Endothelial cell of umbilical vein (primary cell): ENCODE measurements at regions not wholly inside any gene's neighbourhood (a gene's known extent, or its start where the extent isn't known, plus 50 kb on each side); places are given as distances from the start of the nearest gene placed in this dataset.

ENCODE experiments used
- BruUV-seq: library from RNA; stranded (reverse); fragments of 400-500 nt; replicated peaks from 2 replicates; lab custom pipeline; 2021; lab: Mats Ljungman, UMichigan
- CTCF ChIA-PET: fragments of 300-600, 350-600 bp; sonication (Branson Sonifier 250); formaldehyde crosslinking; loops from one replicate; lab custom pipeline; 2021; ENCODE audit warnings: antibody characterized with exemption, inconsistent platforms; lab: Charles Lee
- POLR2A ChIA-PET: fragments of 300-600, 350-600 bp; sonication (Branson Sonifier 250); formaldehyde crosslinking; loops from one replicate; lab custom pipeline; 2021; ENCODE audit warnings: antibody characterized with exemption, inconsistent platforms; lab: Charles Lee
- DNase-seq: peaks from one replicate; pipeline ENCODE4 v3.0.0-alpha.2; 2011; ENCODE audit warnings: low read depth, low spot score
- FAIRE-seq: peaks from 2 replicates; lab custom pipeline; 2011; peaks lifted over from hg19 to GRCh38; lab: Jason Lieb, UNC
- H2AFZ ChIP-seq: 2 replicates; pipeline ENCODE4 v1.6.0; 2012; ENCODE audit warnings: low read depth, low read length, control low read depth, inconsistent platforms
- H3K27ac ChIP-seq: 2 replicates; pipeline ENCODE4 v1.5.1; 2011; ENCODE audit warnings: low read depth, mild to moderate bottlenecking, control low read depth, low read length, moderate library complexity; ENCODE audit not compliant: insufficient read depth
- H3K27me3 ChIP-seq, 2 experiments: 2 replicates each; pipeline versions ENCODE4 v1.6.0 to v1.6.1; 2011; ENCODE audit warnings: low read length in 2 of 2, mixed read lengths in 1 of 2; ENCODE audit not compliant: control insufficient read depth in 2 of 2, insufficient read depth in 2 of 2
- H3K36me3 ChIP-seq, 2 experiments: 2 replicates in 1 of 2; 3 replicates in 1 of 2; pipeline ENCODE4 v1.5.1; 2011; ENCODE audit warnings: low read length in 2 of 2, mild to moderate bottlenecking in 1 of 2, moderate library complexity in 1 of 2; ENCODE audit not compliant: control insufficient read depth in 2 of 2, insufficient read depth in 2 of 2; ENCODE audit errors: extremely low read depth in 1 of 2
- H3K4me1 ChIP-seq: 3 replicates; pipeline ENCODE4 v1.5.1; 2011; ENCODE audit warnings: mild to moderate bottlenecking, low read length; ENCODE audit not compliant: control insufficient read depth, insufficient read depth; ENCODE audit errors: extremely low read depth
- H3K4me2 ChIP-seq: 2 replicates; pipeline ENCODE4 v1.6.1; 2011; ENCODE audit warnings: low read length, control low read depth, mixed read lengths; ENCODE audit not compliant: insufficient read depth
- H3K4me3 ChIP-seq, 3 experiments: fragments of 200-600 bp in 1 of 3; sonication (generic), shearing (Covaris generic) in 1 of 3; replicated peaks in 1 of 3; 2 replicates each; pipeline ENCODE4 v1.5.1; 2011 to 2016; ENCODE audit warnings: control low read depth in 3 of 3, low read length in 3 of 3, mild to moderate bottlenecking in 2 of 3, inconsistent platforms in 1 of 3, low read depth in 1 of 3, moderate library complexity in 1 of 3; ENCODE audit not compliant: insufficient read depth in 1 of 3
- H3K79me2 ChIP-seq: 2 replicates; pipeline ENCODE4 v1.6.0; 2012; ENCODE audit warnings: low read length, inconsistent platforms; ENCODE audit not compliant: control insufficient read depth, insufficient read depth
- H3K9ac ChIP-seq: replicated peaks from 2 replicates; pipeline ENCODE3; 2011; ENCODE audit warnings: low read length, control low read depth; ENCODE audit not compliant: insufficient read depth; ENCODE audit errors: extremely low read depth
- H3K9me1 ChIP-seq: replicated peaks from 3 replicates; pipeline ENCODE4 v1.6.0; 2011; ENCODE audit warnings: mild to moderate bottlenecking, low read length; ENCODE audit not compliant: control insufficient read depth, insufficient read depth; ENCODE audit errors: extremely low read depth
- H3K9me3 ChIP-seq: replicated peaks from 2 replicates; pipeline ENCODE4 v1.5.1; 2012; ENCODE audit warnings: low read length, inconsistent platforms; ENCODE audit not compliant: control insufficient read depth, insufficient read depth
- H4K20me1 ChIP-seq: replicated peaks from 2 replicates; pipeline ENCODE3; 2011; ENCODE audit warnings: mild to moderate bottlenecking, low read length; ENCODE audit not compliant: control insufficient read depth, insufficient read depth; ENCODE audit errors: extremely low read depth
- CTCF ChIP-seq, 2 donors: IDR thresholded peaks; 1 replicate in 1 of 2; 2 replicates in 1 of 2; pipeline ENCODE4 v1.5.1; 2011; ENCODE audit warnings: low read length in 2 of 2, mild to moderate bottlenecking in 2 of 2, moderate library complexity in 2 of 2, control low read depth in 1 of 2, inconsistent platforms in 1 of 2, low read depth in 1 of 2; ENCODE audit not compliant: insufficient read depth in 1 of 2; ENCODE audit errors: extremely low read depth in 1 of 2
- EZH2 ChIP-seq: IDR thresholded peaks from 2 replicates; pipeline ENCODE4 v1.6.1; 2012; ENCODE audit warnings: borderline replicate concordance, low read depth, mild to moderate bottlenecking, moderate library complexity, low read length, inconsistent platforms; ENCODE audit not compliant: severe bottlenecking
- FOS ChIP-seq: IDR thresholded peaks from 2 replicates; pipeline ENCODE4 v1.6.1; 2011; ENCODE audit warnings: mild to moderate bottlenecking, low read length, moderate library complexity, borderline replicate concordance; ENCODE audit not compliant: insufficient read depth
- GATA2 ChIP-seq: IDR thresholded peaks from 2 replicates; pipeline ENCODE4 v1.7.0; 2011; ENCODE audit warnings: low read depth, mild to moderate bottlenecking, moderate library complexity, mixed read lengths, low read length; ENCODE audit not compliant: insufficient read length, insufficient read depth
- JUN ChIP-seq: IDR thresholded peaks from 2 replicates; pipeline ENCODE4 v1.6.1; 2011; ENCODE audit warnings: borderline replicate concordance, low read depth; ENCODE audit not compliant: insufficient read length, insufficient read depth
- MYC ChIP-seq: IDR thresholded peaks from one replicate; pipeline ENCODE4 v1.6.1; 2011; ENCODE audit warnings: mild to moderate bottlenecking, low read depth, low read length
- POLR2A ChIP-seq: IDR thresholded peaks from 2 replicates; pipeline ENCODE4 v1.6.1; 2012; ENCODE audit warnings: low read depth, mild to moderate bottlenecking, control low read depth, low read length
- POLR2AphosphoS5 ChIP-seq: IDR thresholded peaks from 2 replicates; pipeline ENCODE4 v1.6.1; 2012; ENCODE audit warnings: low read depth, mild to moderate bottlenecking, control low read depth, low read length, moderate library complexity; ENCODE audit not compliant: insufficient read depth
- dilution Hi-C: fragments of 300-500 bp; cut with MboI; formaldehyde crosslinking; loops from one replicate; pipeline ENCODE4 v1.15.0; 2019; ENCODE audit warnings: low sequenced_read_pairs; ENCODE audit not compliant: extremely low pct_ligation_motif_present
- intact Hi-C: fragments of 100-400 bp; cut with micrococcal nuclease; formaldehyde crosslinking; loops from one replicate; pipeline ENCODE4 v1.10.0; 2022
- TF ChIP-seq, protein P1 (sequence below): IDR thresholded peaks from 2 replicates; pipeline ENCODE4 v1.6.1; 2011; ENCODE audit not compliant: insufficient read depth, insufficient read length

DNA sequence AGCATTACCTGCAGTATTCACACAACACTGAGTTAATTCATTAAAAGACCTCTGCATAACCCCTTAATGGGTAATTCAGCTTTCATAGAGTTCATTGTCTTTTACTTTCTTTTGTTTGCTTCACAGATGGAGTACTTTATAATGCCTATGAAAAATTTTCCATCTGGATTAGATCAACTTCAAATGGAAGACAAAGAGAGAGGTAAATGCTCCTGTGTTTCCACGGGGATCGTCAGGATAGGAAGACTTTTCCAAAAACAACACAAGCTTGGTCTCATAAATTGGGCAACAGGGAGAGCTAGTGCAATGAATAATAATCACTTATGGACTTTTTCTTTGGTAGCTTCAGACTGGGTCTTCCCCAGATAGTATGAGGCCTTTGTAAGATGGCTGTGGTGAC, 100.7 kb downstream of the ICOS start:
- no peak overlapping the region for H2AFZ ChIP-seq
- BruUV-seq: no TSS peak
- dilution Hi-C loops: no loop called here
- H3K9ac ChIP-seq: no peak overlapping the region
- intact Hi-C loops: no loop called here
- H3K27ac ChIP-seq: no peak overlapping the region
- no peaks in the 10 kb centered on the region for H3K79me2 ChIP-seq
- DNase-seq (no peak), FAIRE-seq (no peak)
- TF ChIP-seq MYC: no peak
- no peak for TF ChIP-seq EZH2
- no peak for TF ChIP-seq FOS
- TF ChIP-seq JUN: no peak
- TF ChIP-seq CTCF (IDR thresholded peaks at IDR 0.05; ENCODE audit: extremely low read depth in 1 of 2, insufficient read depth in 1 of 2, low read depth in 1 of 2, low read length in 2 of 2): no peak
- no peak for TF ChIP-seq POLR2AphosphoS5
- TF ChIP-seq, protein P1, sequence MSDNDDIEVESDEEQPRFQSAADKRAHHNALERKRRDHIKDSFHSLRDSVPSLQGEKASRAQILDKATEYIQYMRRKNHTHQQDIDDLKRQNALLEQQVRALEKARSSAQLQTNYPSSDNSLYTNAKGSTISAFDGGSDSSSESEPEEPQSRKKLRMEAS: no peak
- TF ChIP-seq GATA2: no peak
- no peak for TF ChIP-seq POLR2A
- no peaks in the 10 kb centered on the region for H3K9me3 ChIP-seq
- no peak overlapping the region for H3K4me2 ChIP-seq
- no peaks in the 10 kb centered on the region for H4K20me1 ChIP-seq
- H3K9me1 ChIP-seq: no peaks in the 10 kb centered on the region
- ChIA-PET POLR2A (no interaction called here), CTCF (interaction anchor here (1.3 kb wide), 1 partner anchor 108 kb away, joined by 5 read pairs; no protein-coding TSS in a partner anchor)
- peaks cover 12% of the 10 kb centered on the region for H3K4me1 ChIP-seq
- no peaks in the 10 kb centered on the region for H3K36me3 ChIP-seq
- no peak overlapping the region for H3K4me3 ChIP-seq
- peaks cover 12 to 14% of the 10 kb centered on the region in 2 experiments for H3K27me3 ChIP-seq
